ENCODE measurements at regions not wholly inside any gene's neighbourhood (a gene's known extent, or its start where the extent isn't known, plus 50 kb on each side); places are given as distances from the start of the nearest gene placed in this dataset.

DNA sequence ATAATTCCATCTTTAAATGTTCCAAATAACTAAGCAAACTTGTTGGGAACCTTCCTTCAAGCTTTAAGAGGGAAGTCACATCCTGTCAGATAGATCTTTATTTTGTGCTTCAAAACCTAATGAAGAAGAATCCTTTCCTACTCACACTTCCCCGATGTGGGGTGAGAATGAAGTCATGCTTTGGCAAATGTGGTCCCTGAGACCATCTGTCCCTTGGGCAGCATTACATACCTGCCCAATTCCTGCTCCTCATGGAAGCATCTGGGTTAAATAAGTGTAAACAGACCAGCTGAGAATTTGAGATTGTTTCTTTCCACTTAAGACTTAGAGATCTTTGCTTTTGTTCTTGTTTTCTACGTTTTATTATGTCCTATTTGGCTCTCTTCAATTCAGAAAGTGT is 606.0 kb upstream of the TMEM132C start:
- TF ChIP-seq POLR2AphosphoS5 (IDR thresholded peaks at IDR 0.05) = no peak
- TF ChIP-seq EP300 (conservative IDR thresholded peaks at IDR 0.05; ENCODE audit: poor library complexity, severe bottlenecking) = no peak
- TF ChIP-seq CTCF (IDR thresholded peaks at IDR 0.05; ENCODE audit: poor library complexity, severe bottlenecking) = no peak
- no peak for TF ChIP-seq EZH2 (IDR thresholded peaks at IDR 0.05; ENCODE audit: borderline replicate concordance, insufficient read depth, low read length, poor library complexity, severe bottlenecking)
- TF ChIP-seq SMC3 (conservative IDR thresholded peaks at IDR 0.05; ENCODE audit: poor library complexity) = no peak
- TF ChIP-seq, protein P1, sequence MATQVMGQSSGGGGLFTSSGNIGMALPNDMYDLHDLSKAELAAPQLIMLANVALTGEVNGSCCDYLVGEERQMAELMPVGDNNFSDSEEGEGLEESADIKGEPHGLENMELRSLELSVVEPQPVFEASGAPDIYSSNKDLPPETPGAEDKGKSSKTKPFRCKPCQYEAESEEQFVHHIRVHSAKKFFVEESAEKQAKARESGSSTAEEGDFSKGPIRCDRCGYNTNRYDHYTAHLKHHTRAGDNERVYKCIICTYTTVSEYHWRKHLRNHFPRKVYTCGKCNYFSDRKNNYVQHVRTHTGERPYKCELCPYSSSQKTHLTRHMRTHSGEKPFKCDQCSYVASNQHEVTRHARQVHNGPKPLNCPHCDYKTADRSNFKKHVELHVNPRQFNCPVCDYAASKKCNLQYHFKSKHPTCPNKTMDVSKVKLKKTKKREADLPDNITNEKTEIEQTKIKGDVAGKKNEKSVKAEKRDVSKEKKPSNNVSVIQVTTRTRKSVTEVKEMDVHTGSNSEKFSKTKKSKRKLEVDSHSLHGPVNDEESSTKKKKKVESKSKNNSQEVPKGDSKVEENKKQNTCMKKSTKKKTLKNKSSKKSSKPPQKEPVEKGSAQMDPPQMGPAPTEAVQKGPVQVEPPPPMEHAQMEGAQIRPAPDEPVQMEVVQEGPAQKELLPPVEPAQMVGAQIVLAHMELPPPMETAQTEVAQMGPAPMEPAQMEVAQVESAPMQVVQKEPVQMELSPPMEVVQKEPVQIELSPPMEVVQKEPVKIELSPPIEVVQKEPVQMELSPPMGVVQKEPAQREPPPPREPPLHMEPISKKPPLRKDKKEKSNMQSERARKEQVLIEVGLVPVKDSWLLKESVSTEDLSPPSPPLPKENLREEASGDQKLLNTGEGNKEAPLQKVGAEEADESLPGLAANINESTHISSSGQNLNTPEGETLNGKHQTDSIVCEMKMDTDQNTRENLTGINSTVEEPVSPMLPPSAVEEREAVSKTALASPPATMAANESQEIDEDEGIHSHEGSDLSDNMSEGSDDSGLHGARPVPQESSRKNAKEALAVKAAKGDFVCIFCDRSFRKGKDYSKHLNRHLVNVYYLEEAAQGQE (IDR thresholded peaks at IDR 0.05; ENCODE audit: borderline replicate concordance) = no peak
- no peak for TF ChIP-seq TAF1 (IDR thresholded peaks at IDR 0.05; ENCODE audit: low read depth)
- TF ChIP-seq MXI1 (conservative IDR thresholded peaks at IDR 0.05; ENCODE audit: poor library complexity, severe bottlenecking) = no peak
- no peak for TF ChIP-seq RAD21 (conservative IDR thresholded peaks at IDR 0.05)
